ENCODE measurements at regions not wholly inside any gene's neighbourhood (a gene's known extent, or its start where the extent isn't known, plus 50 kb on each side); places are given as distances from the start of the nearest gene placed in this dataset.

GRCh38 chr5:74105126-74105780 is 479.3 kb downstream of the ARHGEF28 start:
- DNase-seq = no peak

- no peak for DNase-seq
These were observed 477.4 kb downstream of the ARHGEF28 start for GRCh38 chr5:74103131-74104023.

- no peak for DNase-seq
These were observed 474.3 kb downstream of the ARHGEF28 start for GRCh38 chr5:74100268-74100665.

GRCh38 chr5:74099538-74100267 is 473.7 kb downstream of the ARHGEF28 start:
- no peak for DNase-seq

- no peak for DNase-seq
These were observed 472.9 kb downstream of the ARHGEF28 start for GRCh38 chr5:74098941-74099340.

GRCh38 chr5:74098456-74098855 is 472.5 kb downstream of the ARHGEF28 start:
- DNase-seq = no peak

- DNase-seq = no peak
These were observed 470.3 kb downstream of the ARHGEF28 start for GRCh38 chr5:74096325-74096724.

GRCh38 chr5:74095871-74096270 is 469.9 kb downstream of the ARHGEF28 start:
- no peak for DNase-seq

GRCh38 chr5:74094782-74095108 is 468.7 kb downstream of the ARHGEF28 start:
- no peak for DNase-seq

GRCh38 chr5:74094096-74094781 is 468.2 kb downstream of the ARHGEF28 start:
- DNase-seq = no peak

- no peak for DNase-seq
These were observed 467.6 kb downstream of the ARHGEF28 start for GRCh38 chr5:74093561-74093960.

GRCh38 chr5:74092766-74093165 is 466.8 kb downstream of the ARHGEF28 start:
- DNase-seq = no peak

- DNase-seq = no peak
These were observed 459.8 kb downstream of the ARHGEF28 start for GRCh38 chr5:74085782-74086181.

GRCh38 chr5:74085186-74085585 is 459.2 kb downstream of the ARHGEF28 start:
- no peak for DNase-seq

- DNase-seq = no peak
These were observed 457.2 kb downstream of the ARHGEF28 start for GRCh38 chr5:74083096-74083791.

GRCh38 chr5:74082512-74083055 is 456.6 kb downstream of the ARHGEF28 start:
- DNase-seq = no peak

- no peak for DNase-seq
These were observed 455.1 kb downstream of the ARHGEF28 start for GRCh38 chr5:74081126-74081525.

GRCh38 chr5:74079971-74080556 is 454.1 kb downstream of the ARHGEF28 start:
- no peak for DNase-seq

GRCh38 chr5:74075501-74076484 is 449.8 kb downstream of the ARHGEF28 start:
- no peak for DNase-seq

- DNase-seq = no peak
These were observed 448.1 kb downstream of the ARHGEF28 start for GRCh38 chr5:74074111-74074510.
